ENCODE measurements at regions not wholly inside any gene's neighbourhood (a gene's known extent, or its start where the extent isn't known, plus 50 kb on each side); places are given as distances from the start of the nearest gene placed in this dataset.

GRCh38 chr18:65995206-65995605, 244.4 kb downstream of the CDH7 start:
- TF ChIP-seq POLR2A (IDR thresholded peaks at IDR 0.05; ENCODE audit: borderline replicate concordance, extremely low read depth, insufficient read depth, insufficient read length) (no peak), EGR1 (IDR thresholded peaks at IDR 0.05; ENCODE audit: low read depth) (no peak), POLR2AphosphoS5 (IDR thresholded peaks at IDR 0.05; ENCODE audit: low read depth, low read length) (no peak), JUND (IDR thresholded peaks at IDR 0.05) (no peak), YY1 (IDR thresholded peaks at IDR 0.05; ENCODE audit: extremely low read depth, insufficient replicate concordance, low read depth, low read length) (no peak), EZH2 (IDR thresholded peaks at IDR 0.05) (no peak), CBX3 (IDR thresholded peaks at IDR 0.05; ENCODE audit: low read depth) (no peak)
- TF ChIP-seq, protein P1, sequence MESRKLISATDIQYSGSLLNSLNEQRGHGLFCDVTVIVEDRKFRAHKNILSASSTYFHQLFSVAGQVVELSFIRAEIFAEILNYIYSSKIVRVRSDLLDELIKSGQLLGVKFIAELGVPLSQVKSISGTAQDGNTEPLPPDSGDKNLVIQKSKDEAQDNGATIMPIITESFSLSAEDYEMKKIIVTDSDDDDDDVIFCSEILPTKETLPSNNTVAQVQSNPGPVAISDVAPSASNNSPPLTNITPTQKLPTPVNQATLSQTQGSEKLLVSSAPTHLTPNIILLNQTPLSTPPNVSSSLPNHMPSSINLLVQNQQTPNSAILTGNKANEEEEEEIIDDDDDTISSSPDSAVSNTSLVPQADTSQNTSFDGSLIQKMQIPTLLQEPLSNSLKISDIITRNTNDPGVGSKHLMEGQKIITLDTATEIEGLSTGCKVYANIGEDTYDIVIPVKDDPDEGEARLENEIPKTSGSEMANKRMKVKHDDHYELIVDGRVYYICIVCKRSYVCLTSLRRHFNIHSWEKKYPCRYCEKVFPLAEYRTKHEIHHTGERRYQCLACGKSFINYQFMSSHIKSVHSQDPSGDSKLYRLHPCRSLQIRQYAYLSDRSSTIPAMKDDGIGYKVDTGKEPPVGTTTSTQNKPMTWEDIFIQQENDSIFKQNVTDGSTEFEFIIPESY (IDR thresholded peaks at IDR 0.05; ENCODE audit: extremely low read depth, insufficient replicate concordance, low read length) = no peak
- TF ChIP-seq, protein P2, sequence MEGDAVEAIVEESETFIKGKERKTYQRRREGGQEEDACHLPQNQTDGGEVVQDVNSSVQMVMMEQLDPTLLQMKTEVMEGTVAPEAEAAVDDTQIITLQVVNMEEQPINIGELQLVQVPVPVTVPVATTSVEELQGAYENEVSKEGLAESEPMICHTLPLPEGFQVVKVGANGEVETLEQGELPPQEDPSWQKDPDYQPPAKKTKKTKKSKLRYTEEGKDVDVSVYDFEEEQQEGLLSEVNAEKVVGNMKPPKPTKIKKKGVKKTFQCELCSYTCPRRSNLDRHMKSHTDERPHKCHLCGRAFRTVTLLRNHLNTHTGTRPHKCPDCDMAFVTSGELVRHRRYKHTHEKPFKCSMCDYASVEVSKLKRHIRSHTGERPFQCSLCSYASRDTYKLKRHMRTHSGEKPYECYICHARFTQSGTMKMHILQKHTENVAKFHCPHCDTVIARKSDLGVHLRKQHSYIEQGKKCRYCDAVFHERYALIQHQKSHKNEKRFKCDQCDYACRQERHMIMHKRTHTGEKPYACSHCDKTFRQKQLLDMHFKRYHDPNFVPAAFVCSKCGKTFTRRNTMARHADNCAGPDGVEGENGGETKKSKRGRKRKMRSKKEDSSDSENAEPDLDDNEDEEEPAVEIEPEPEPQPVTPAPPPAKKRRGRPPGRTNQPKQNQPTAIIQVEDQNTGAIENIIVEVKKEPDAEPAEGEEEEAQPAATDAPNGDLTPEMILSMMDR (IDR thresholded peaks at IDR 0.05 in 2 of 3, conservative IDR thresholded peaks at IDR 0.05 in 1 of 3; ENCODE audit: borderline replicate concordance in 1 of 3, insufficient read depth in 1 of 3, low read depth in 2 of 3, low read length in 2 of 3) = no peak

Measured in HCT116 (cell line).